ENCODE measurements at regions not wholly inside any gene's neighbourhood (a gene's known extent, or its start where the extent isn't known, plus 50 kb on each side); places are given as distances from the start of the nearest gene placed in this dataset.

GRCh38 chr3:111286746-111287145 is 215.1 kb downstream of the NECTIN3 start (continued):
- TF ChIP-seq, protein P1, sequence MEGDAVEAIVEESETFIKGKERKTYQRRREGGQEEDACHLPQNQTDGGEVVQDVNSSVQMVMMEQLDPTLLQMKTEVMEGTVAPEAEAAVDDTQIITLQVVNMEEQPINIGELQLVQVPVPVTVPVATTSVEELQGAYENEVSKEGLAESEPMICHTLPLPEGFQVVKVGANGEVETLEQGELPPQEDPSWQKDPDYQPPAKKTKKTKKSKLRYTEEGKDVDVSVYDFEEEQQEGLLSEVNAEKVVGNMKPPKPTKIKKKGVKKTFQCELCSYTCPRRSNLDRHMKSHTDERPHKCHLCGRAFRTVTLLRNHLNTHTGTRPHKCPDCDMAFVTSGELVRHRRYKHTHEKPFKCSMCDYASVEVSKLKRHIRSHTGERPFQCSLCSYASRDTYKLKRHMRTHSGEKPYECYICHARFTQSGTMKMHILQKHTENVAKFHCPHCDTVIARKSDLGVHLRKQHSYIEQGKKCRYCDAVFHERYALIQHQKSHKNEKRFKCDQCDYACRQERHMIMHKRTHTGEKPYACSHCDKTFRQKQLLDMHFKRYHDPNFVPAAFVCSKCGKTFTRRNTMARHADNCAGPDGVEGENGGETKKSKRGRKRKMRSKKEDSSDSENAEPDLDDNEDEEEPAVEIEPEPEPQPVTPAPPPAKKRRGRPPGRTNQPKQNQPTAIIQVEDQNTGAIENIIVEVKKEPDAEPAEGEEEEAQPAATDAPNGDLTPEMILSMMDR (IDR thresholded peaks at IDR 0.05), result no peak
- TF ChIP-seq EP300 (IDR thresholded peaks at IDR 0.05; ENCODE audit: borderline replicate concordance in 1 of 2, low read depth in 1 of 2, low read length in 1 of 2) (no peak), POLR2AphosphoS5 (IDR thresholded peaks at IDR 0.05; ENCODE audit: low read depth, low read length) (no peak)

DNA sequence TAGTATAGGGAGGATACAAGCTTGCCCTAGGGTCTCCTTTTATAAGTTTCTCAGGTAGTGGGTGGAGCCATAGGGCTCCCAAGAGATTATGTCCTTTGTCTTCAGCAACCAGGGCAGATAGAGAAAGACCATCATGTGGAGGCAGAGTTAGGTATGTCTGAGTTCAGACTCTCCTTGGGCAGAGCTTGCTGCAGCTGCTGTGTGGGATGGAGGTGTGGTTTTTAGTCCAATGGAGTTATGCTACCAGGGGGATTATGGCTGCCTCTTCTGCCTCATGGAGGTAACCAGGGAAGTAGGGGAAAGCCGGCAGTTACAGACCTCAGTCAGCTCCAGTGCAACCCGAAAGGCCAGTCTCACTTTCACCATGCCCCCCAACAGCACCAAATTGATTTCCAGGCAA is 220.5 kb downstream of the NECTIN3 start:
- no peaks in the 10 kb centered on the region for H3K27me3 ChIP-seq (ENCODE audit: insufficient read depth)
- no CpG with 5 or more reads among the region's 2 CpGs for WGBS (ENCODE audit: low lambda C conversion rate)
- H3F3A ChIP-seq (replicated peaks; ENCODE audit: insufficient read depth), result no peaks in the 10 kb centered on the region
- no peaks in the 10 kb centered on the region for H3K79me2 ChIP-seq (ENCODE audit: insufficient read depth)
- DNase-seq, result no peak
- H3K4me3 ChIP-seq (ENCODE audit: low read depth in 2 of 2, low read length in 1 of 2), result no peak overlapping the region
- no peak overlapping the region for H2AFZ ChIP-seq (ENCODE audit: low read depth)
- H3K4me1 ChIP-seq (ENCODE audit: control insufficient read depth in 1 of 2, insufficient read depth in 2 of 2, low read depth in 1 of 2, low read length in 1 of 2), result no peaks in the 10 kb centered on the region
- POLR2A ChIA-PET, result no interaction called here
- H3K9me3 ChIP-seq, result no peaks in the 10 kb centered on the region
- H3K4me2 ChIP-seq, result no peak overlapping the region
- TF ChIP-seq SMC3 (IDR thresholded peaks at IDR 0.05; ENCODE audit: low read depth, low read length) (no peak), EP300 (IDR thresholded peaks at IDR 0.05; ENCODE audit: borderline replicate concordance in 1 of 2, low read depth in 1 of 2, low read length in 1 of 2) (no peak), RFX5 (IDR thresholded peaks at IDR 0.05; ENCODE audit: low read length) (no peak)
- CTCF ChIA-PET, result no interaction called here
- H4K20me1 ChIP-seq (ENCODE audit: insufficient read depth), result no peaks in the 10 kb centered on the region
- H3K9me2 ChIP-seq, result no peaks in the 10 kb centered on the region
- no peak overlapping the region for H3K9ac ChIP-seq
- no peak overlapping the region for H3K27ac ChIP-seq (ENCODE audit: low read depth in 2 of 2, low read length in 1 of 2)
- H3K36me3 ChIP-seq (replicated peaks in 1 of 2; ENCODE audit: control insufficient read depth in 1 of 2, insufficient read depth in 2 of 2, low read length in 1 of 2), result no peaks in the 10 kb centered on the region

GRCh38 chr3:111299192-111299615 is 227.6 kb downstream of the NECTIN3 start:
- H3K9me2 ChIP-seq, result no peaks in the 10 kb centered on the region
- H3K27ac ChIP-seq (ENCODE audit: low read depth in 2 of 2, low read length in 1 of 2), result no peak overlapping the region
- H4K20me1 ChIP-seq (ENCODE audit: insufficient read depth), result no peaks in the 10 kb centered on the region
- H3K9me3 ChIP-seq, result no peaks in the 10 kb centered on the region
- ChIA-PET POLR2A (no interaction called here), CTCF (no interaction called here)
- H3K4me3 ChIP-seq (ENCODE audit: low read depth in 2 of 2, low read length in 1 of 2), result no peak overlapping the region
- no peak overlapping the region for H3K9ac ChIP-seq
- H3K4me1 ChIP-seq (ENCODE audit: control insufficient read depth in 1 of 2, insufficient read depth in 2 of 2, low read depth in 1 of 2, low read length in 1 of 2), result no peaks in the 10 kb centered on the region
- H3K4me2 ChIP-seq, result no peak overlapping the region
- no peaks in the 10 kb centered on the region for H3K36me3 ChIP-seq (replicated peaks in 1 of 2; ENCODE audit: control insufficient read depth in 1 of 2, insufficient read depth in 2 of 2, low read length in 1 of 2)
- DNase-seq, result no peak
- 33% methylated on average over 1 of the region's 1 CpG for WGBS (ENCODE audit: low lambda C conversion rate)
- TF ChIP-seq RAD21 (IDR thresholded peaks at IDR 0.05; ENCODE audit: low read length) (peak; percentile 37; the same call in 1 of the 2 replicates), MXI1 (IDR thresholded peaks at IDR 0.05; ENCODE audit: low read depth, low read length) (no peak), SMC3 (IDR thresholded peaks at IDR 0.05; ENCODE audit: low read depth, low read length) (peak; percentile 17; the same call in 1 of the 2 replicates), USF2 (IDR thresholded peaks at IDR 0.05; ENCODE audit: borderline replicate concordance, low read depth, low read length) (no peak), TAF1 (IDR thresholded peaks at IDR 0.05; ENCODE audit: borderline replicate concordance, low read depth, low read length) (no peak)
- TF ChIP-seq, protein P1 (IDR thresholded peaks at IDR 0.05), result peak; percentile 46
- no peaks in the 10 kb centered on the region for H3F3A ChIP-seq (replicated peaks; ENCODE audit: insufficient read depth)
- no peaks in the 10 kb centered on the region for H3K27me3 ChIP-seq (ENCODE audit: insufficient read depth)
- no peak overlapping the region for H2AFZ ChIP-seq (ENCODE audit: low read depth)
- no peaks in the 10 kb centered on the region for H3K79me2 ChIP-seq (ENCODE audit: insufficient read depth)
